ENCODE measurements at regions not wholly inside any gene's neighbourhood (a gene's known extent, or its start where the extent isn't known, plus 50 kb on each side); places are given as distances from the start of the nearest gene placed in this dataset.
A peak's percentile ranks its signal among the peaks of the same experiment; 100 is the strongest.

- no peaks in the 10 kb centered on the region for H3K9me3 Mint-ChIP-seq (ENCODE audit: low read depth)
- no peak overlapping the region for H3K4me3 Mint-ChIP-seq (ENCODE audit: low read depth)
- TF ChIP-seq CTCF (IDR thresholded peaks at IDR 0.05; ENCODE audit: unreplicated experiment): no peak
- H3K4me1 Mint-ChIP-seq (ENCODE audit: low read depth): peaks cover 5% of the 10 kb centered on the region
- no peaks in the 10 kb centered on the region for H3K36me3 Mint-ChIP-seq (ENCODE audit: insufficient read depth)
- DNase-seq (ENCODE audit: low spot score, unreplicated experiment): no peak
- H3K27me3 Mint-ChIP-seq: peaks cover 10% of the 10 kb centered on the region
- no peak overlapping the region for H3K27ac Mint-ChIP-seq
Observed at GRCh38 chr16:48105976-48106375, 49.8 kb downstream of the ABCC12 start.

GRCh38 chr16:48105456-48105855, 50.3 kb downstream of the ABCC12 start:
- Mint-ChIP-seq H3K4me3 (ENCODE audit: low read depth) (no peak overlapping the region), H3K9me3 (ENCODE audit: low read depth) (no peaks in the 10 kb centered on the region), H3K27me3 (peaks cover 4% of the 10 kb centered on the region), H3K4me1 (ENCODE audit: low read depth) (peaks cover 5% of the 10 kb centered on the region), H3K27ac (no peak overlapping the region), H3K36me3 (ENCODE audit: insufficient read depth) (no peaks in the 10 kb centered on the region)
- no peak for TF ChIP-seq CTCF (IDR thresholded peaks at IDR 0.05; ENCODE audit: unreplicated experiment)
- no peak for DNase-seq (ENCODE audit: low spot score, unreplicated experiment)

- no peak for DNase-seq (ENCODE audit: low spot score, unreplicated experiment)
- Mint-ChIP-seq H3K9me3 (ENCODE audit: low read depth) (peaks cover 2% of the 10 kb centered on the region), H3K27ac (no peak overlapping the region), H3K4me3 (ENCODE audit: low read depth) (no peak overlapping the region), H3K36me3 (ENCODE audit: insufficient read depth) (no peaks in the 10 kb centered on the region), H3K4me1 (ENCODE audit: low read depth) (peaks cover 8% of the 10 kb centered on the region), H3K27me3 (no peaks in the 10 kb centered on the region)
- no peak for TF ChIP-seq CTCF (IDR thresholded peaks at IDR 0.05; ENCODE audit: unreplicated experiment)
Observed at GRCh38 chr16:48103591-48103990, 52.2 kb downstream of the ABCC12 start.

GRCh38 chr16:48102083-48103008, 53.4 kb downstream of the ABCC12 start:
- Mint-ChIP-seq H3K9me3 (ENCODE audit: low read depth) (peaks cover 2% of the 10 kb centered on the region), H3K27ac (no peak overlapping the region), H3K4me3 (ENCODE audit: low read depth) (no peak overlapping the region), H3K36me3 (ENCODE audit: insufficient read depth) (no peaks in the 10 kb centered on the region), H3K4me1 (ENCODE audit: low read depth) (peaks cover 9% of the 10 kb centered on the region), H3K27me3 (no peaks in the 10 kb centered on the region)
- TF ChIP-seq CTCF (IDR thresholded peaks at IDR 0.05; ENCODE audit: unreplicated experiment): no peak
- DNase-seq (ENCODE audit: low spot score, unreplicated experiment): no peak

GRCh38 chr16:48101069-48101674, 54.6 kb downstream of the ABCC12 start:
- no peak for TF ChIP-seq CTCF (IDR thresholded peaks at IDR 0.05; ENCODE audit: unreplicated experiment)
- Mint-ChIP-seq H3K27me3 (no peaks in the 10 kb centered on the region), H3K4me1 (ENCODE audit: low read depth) (peaks cover 9% of the 10 kb centered on the region), H3K4me3 (ENCODE audit: low read depth) (no peak overlapping the region), H3K9me3 (ENCODE audit: low read depth) (peaks cover 2% of the 10 kb centered on the region), H3K36me3 (ENCODE audit: insufficient read depth) (no peaks in the 10 kb centered on the region), H3K27ac (peak overlapping the region; percentile 19)
- DNase-seq (ENCODE audit: low spot score, unreplicated experiment): no peak

All from progenitor cell of endocrine pancreas (in vitro differentiated cells).